SU-DHL-6 (cell line): ENCODE measurements at regions not wholly inside any gene's neighbourhood (a gene's known extent, or its start where the extent isn't known, plus 50 kb on each side); places are given as distances from the start of the nearest gene placed in this dataset.
"Not testable (repeated sequence)": the region's sequence is repeated elsewhere in the genome, so short reads cannot be mapped to it uniquely, and the experiment has no call there.

Experiments used
- CTCF ChIP-seq: fragments of 200-600 bp; sonication (generic); IDR thresholded peaks from one replicate; pipeline ENCODE4 v1.5.1; 2017; ENCODE audit warnings: antibody characterized with exemption, mild to moderate bottlenecking, low read length, moderate library complexity; ENCODE audit not compliant: insufficient read depth, poor library complexity, severe bottlenecking
- EZH2phosphoT487 ChIP-seq: fragments of 200-600 bp; sonication (generic), shearing (Covaris generic); conservative IDR thresholded peaks from 2 replicates; pipeline ENCODE4 v1.6.1; 2018; ENCODE audit warnings: mild to moderate bottlenecking, antibody characterized with exemption, low read length, moderate library complexity, mixed read lengths

- TF ChIP-seq CTCF, EZH2phosphoT487: not testable (repeated sequence)
These were observed 400.9 kb upstream of the FGF16 start for GRCh38 chrX:77046180-77046810.
